GM19397 (cell line): ENCODE measurements at regions not wholly inside any gene's neighbourhood (a gene's known extent, or its start where the extent isn't known, plus 50 kb on each side); places are given as distances from the start of the nearest gene placed in this dataset.

Experiments used
- ATAC-seq: cut with Tn5 transposase; IDR thresholded peaks from one replicate; pipeline ENCODE4 v1.9.1; 2021; ENCODE audit warnings: mild to moderate bottlenecking, moderate library complexity; ENCODE audit not compliant: unreplicated experiment

DNA sequence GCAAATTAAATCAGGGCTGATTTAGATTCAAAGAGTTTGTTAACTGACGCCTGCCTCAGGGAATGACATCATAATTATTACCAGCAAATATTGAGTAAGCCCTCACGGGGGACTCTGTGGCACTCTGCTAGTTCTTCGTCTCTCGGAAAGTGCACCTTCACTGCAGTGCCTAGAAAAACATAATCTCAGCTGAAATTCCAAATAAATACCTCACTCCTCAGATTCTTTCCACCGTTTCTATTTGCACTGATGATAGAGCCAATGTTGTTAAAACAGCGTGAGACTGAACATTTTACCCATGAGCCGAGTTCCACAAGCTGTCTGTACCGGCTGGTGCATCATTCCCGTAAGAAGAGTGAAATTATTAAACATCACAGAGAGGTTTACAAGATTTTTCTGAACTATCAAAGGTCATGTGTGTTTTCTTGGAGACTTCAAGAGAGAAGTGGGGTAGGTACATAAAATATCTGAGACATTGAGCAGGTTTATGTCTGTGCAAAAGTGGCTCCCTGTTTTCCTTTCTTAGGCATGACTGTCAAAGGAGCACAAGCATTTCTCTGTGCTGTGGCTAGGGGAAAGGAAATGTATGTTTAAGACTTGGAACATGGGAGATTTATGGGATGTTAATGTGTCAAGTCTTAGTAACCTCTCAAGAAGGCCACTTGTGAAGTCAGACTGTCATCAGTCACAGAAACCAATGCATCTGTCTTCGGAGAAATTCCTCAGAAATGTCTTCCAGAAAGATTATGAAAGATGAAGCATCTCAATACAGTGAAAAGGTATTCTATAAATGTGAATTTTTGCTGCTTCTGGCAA, 119.6 kb downstream of the CBLL2 start:
- ATAC-seq: no peak

DNA sequence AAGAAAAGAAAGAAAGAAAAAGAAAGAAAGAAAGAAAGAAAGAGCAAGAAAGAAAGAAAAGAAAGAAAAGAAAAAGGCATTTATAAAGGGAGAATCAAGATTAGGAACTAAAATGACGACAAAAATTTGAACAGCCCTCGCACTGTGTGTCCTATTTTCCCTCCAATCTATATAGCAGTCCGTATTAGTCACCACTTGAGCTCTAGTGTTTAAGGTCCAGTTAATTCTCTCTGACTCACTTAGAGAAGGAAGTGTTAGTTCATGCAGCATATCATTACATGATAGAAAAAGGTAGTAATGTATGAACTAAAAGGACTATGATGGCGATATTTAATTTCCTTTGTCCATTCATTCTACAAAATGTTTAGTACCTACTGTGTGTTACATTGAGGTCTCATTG, 122.7 kb downstream of the CBLL2 start:
- ATAC-seq: no peak

DNA sequence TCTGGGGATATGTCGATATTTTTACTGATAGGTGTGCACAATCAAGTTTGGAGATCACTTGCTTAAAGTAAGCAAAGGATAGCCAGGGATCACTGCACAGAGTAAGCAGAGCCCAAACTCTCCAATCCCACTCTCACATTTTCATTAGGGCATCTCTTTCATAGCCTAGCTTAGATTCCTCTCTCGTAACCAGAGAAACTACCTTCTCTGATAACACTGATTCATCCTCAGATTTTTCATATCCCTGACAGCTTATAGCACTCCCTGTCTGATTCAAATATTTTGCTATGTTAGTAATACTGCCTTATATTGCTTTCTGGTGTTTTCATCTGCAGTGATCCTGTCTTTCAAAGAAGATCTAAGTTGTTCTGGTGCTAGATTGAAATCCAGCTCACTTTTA, 123.7 kb downstream of the CBLL2 start:
- no peak for ATAC-seq

DNA sequence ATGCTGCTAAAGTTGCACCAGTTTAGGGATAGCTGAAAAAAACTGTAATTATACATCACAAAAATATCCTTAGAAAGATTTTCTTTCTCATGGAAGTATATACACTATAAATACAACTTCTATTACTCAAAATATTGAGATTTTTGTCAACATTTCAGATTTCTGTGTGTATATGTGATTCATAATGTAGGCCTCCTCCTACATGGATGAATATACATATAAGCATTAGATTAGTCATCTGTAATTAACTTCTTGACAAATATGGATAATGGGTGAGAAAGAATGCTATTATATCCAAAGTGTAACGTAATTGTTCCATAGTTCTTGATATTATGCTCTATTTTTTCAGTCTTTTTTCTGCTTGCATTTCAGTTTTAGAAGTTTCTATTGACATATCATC, 124.9 kb downstream of the CBLL2 start:
- ATAC-seq: no peak

DNA sequence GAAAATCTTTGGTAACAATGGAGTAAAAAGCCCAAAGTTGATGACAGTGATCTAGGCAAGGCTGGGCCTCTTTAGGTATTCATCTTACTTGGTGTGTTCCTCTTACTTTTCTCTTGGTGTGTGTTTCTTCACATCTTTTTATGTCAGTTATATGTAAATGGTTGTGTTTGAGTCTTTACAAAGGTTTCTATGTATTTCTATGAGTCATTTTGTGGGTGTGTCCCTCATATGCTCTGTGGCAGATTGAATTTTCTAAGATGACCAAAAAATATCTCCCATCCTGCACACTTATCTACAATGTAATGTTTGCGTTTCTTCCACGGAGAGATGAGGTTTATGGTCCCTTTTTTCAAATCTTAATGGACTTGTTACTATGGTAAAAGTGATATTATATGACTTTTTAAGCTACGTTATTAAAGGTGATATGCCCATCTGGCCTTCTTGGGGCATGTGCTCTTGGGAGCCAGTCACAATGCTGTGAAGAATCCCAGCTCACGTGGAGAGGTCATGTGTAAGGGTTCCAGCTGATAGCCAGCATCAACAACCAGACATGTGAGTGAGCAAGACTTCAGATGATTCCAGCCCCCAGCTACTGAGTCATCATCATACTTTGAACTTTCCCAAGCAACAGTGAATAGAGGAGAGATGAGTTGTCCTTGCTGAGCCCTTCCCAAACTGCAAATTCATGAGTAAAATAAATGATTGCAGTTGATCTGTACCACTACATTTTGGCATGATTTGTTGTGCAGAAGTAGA, 126.9 kb downstream of the CBLL2 start:
- no peak for ATAC-seq

DNA sequence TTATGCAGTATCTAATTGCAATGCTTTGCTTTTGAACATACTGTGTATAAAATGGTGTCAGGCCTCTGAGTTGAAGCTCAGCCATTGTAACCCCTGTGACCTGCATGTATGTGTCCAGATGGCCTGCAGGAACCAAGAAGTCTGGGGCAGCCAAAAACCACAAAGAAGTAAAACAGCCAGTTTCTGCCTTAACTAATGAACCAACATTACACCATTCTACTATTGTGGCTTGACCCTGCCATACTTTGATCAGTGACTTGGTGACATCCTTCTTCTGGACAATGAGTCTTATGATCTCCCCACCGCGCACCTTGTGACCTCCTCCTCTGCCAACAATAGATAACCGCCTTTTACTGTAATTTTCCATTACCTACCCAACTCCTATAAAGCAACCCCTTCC, 131.6 kb downstream of the CBLL2 start:
- ATAC-seq: no peak

DNA sequence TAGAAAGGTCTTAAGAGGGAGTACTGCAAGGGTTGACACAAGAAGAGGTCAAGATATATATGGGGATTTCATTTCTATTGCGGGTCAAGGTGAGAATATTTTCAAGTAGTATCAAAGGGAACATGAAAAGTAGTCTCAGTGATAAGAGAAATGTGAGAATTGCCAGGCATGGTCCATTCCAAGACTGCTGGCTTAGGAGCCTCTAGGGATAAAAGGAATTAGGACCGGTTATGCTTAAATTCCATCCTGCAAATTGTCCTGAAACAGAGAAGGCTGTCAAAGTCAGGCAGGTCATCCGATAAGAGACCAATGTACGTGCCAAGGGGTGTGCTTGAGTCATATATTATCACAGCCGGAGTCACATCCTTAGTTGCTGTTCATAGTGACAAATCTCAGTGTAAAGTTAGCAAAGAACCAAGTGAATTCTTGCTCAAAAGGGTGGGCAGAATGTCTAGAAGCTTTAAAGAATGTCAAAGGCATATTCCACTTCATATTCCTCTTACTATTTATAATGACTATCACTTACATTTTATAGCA, 133.6 kb downstream of the CBLL2 start:
- ATAC-seq: no peak

DNA sequence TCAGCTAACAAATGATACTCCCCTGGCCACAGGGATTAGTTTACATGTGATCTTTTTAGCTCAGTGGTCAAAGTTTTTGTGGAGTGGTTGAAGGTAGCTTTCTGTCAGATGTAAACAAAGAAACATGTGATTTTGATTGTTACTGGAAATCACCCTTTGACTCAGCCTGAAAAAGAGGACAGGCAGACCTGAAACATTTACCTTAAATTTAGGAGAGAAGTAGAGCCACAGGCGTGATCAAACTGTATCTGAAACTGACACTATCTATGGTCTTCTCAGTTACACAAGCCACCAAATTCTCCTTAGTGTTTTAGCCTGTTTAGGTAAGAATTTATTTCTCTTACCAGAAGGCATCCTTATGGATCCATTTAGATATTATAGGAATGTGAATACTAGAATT, 136.7 kb downstream of the CBLL2 start:
- ATAC-seq: no peak

DNA sequence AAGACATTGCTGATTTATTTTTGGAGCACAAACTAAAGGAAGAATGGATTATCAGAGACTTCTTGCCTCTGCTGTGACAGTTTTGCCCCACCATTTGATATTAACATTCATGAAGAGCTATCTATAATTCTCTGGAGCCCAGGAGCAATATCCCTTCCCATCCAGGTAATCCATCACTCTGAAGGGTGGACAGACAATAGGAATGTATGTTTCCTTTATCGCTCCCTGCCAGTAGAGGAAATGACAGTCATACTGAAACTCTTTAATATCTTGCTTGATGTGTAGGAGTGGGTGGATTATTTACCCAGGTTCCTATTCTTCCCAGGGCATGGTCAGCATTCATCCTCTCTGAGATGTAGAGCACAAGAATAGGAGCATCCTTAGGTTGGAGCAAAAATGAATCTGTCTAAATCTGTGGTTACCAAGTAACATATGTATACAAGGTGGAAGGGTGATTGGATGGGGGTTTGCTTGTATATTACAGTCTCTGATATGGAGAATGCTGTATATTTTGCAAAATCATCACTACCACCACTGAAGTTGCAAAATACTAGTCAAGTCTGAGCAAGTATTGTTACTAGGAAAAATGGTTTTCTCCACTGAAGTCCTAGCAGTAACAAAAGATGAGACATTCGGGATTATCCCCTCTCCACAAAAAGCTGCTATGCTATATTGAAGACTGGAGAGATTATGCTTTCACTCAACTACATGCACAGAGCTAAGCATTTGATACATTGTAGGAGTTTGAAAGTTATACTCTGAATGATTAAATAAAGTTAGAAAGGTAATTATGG, 151.6 kb downstream of the CBLL2 start:
- no peak for ATAC-seq

DNA sequence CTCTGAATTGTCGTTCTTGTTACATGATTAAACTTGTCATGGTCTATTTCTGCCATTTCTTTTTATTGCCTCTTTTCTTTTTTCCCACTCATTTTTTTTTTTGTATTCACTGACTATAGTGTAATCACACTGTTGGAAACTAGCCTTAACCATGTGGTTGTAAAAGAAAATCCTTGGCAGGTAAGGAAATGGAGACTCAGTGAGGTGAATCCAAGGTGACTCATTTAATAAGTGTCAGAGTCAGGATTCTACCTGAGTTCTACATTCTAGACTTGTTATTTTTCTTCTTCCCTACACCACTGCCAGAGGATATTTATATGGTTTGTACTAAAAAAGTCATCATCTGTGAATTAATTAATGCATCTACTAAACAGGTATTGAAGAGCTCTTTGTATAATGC, 152.2 kb downstream of the CBLL2 start:
- no peak for ATAC-seq

DNA sequence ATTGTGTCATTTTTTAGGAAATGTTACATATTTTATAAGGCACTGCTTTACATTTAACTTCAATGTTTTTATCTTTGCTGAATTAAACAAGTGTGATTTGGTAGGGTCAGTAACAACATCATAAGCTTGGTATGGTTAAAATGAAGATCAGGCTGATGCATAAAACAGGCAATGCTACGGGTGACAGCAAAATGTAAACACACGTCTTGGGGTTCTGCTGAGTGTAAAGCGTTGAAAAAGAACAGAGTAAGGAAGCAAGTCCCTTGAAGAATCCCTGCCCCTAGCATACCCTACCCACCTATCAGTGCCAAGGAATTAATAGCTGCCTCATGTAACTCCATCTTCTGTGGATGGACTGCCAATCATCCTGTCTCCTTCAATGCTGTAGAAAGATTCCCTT, 157.0 kb downstream of the CBLL2 start:
- ATAC-seq: no peak

DNA sequence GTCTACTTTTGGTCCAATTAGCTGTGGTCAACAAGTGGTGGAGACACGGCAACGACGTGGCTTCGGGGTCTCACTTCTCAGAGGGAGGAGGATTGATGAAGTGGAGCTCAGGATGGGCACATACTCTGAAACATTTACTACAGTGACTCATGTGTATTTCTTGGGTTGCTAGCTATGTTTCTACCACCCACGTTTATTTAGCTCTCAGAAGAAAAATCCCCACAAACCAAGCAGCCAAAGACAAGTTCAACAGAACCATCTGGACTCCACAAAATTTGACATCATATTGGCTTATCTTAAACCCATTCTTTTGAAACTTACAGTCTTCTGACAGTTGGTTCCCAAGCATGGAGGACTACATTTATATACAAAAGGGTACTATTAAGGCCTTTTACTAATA, 158.0 kb downstream of the CBLL2 start:
- no peak for ATAC-seq

DNA sequence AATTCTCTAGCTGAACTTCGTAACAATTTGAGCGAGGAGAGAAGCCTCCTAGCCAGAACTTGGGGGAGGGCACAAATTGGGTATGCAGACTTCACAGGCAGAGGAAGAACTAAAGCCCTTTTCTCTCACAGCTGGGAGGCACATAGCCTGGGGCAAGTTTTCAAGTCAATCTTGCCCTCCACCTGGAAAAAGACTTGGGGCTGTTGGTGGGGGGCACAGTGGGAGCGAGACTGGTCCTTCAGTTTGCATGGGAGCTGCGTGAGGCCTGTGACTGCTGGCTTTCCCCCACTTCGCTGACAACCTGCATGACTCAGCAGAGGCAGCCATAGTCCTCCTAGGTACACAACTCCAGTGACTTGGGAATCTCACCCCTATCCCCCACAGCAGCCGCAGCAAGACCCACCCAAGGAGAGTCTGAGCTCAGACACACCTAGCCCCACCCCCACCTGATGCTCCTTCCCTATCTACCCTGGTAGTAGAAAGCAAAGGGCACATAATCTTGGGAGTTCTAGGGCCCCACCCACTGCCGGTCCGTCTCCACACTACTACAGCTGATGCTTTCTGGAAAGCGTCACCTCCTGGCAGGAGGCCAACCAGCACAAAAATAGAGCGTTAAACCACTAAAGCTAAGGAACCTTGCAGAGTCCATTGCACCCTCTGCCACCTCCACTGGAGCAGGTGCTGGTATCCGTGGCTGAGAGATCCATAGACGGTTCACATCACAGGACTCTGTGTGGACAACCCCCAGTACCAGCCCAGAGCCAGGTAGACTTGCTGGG, 160.8 kb downstream of the CBLL2 start:
- ATAC-seq: no peak

DNA sequence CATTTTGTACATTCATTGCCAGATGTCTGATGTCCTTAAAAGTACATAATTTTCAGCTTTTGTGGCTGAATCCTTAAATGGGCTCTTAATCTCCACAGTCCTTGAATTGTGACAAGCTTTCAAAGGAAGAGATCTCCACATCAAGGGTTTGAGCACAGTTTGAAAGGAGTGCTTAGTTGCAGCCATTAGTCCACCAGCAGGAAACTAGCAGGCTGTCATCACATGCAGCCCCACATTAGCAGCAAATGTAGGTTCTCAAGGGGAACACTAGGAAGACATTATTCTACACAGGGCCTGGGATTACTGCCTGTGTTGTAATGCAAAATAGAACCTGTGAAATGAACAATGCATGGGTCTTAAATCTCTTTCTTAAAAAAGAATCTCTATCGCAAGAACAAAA, 173.2 kb downstream of the CBLL2 start:
- ATAC-seq: no peak

DNA sequence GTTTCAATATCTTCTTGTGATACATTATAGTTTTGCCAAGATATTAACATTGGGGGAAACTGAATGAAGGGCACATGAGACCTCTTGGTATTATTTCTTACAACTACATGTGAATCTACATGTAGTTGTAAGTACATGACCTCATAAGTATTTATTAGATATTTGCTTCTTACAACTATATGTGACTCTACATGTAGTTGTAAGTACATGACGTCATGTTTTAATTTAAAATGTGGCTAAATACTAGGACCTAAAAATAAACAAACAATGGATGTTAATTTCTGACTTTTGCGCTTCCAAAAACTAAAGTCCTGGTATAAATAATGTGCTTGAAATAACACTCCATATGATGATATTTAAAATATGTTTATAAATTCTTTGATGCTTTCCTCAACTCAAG, 190.2 kb downstream of the CBLL2 start:
- ATAC-seq: no peak

DNA sequence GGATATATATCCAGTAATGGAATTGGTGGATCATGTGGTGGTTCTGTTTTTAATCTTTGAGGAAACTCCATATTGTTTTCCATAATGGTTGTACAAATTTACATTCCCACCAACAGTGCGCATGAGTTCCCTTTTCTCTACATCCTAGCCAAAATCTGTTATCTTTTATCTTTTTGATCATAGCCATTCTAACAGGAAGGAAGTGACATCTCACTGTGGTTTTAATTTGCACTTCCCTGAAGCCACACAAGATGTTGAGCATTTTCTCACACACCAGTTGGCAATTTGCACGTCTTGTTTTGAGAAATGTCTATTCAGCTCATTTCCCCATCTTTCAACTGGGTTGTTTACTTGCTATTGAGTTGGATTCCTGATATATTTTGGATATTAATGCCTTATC, 194.9 kb downstream of the CBLL2 start:
- ATAC-seq: no peak

DNA sequence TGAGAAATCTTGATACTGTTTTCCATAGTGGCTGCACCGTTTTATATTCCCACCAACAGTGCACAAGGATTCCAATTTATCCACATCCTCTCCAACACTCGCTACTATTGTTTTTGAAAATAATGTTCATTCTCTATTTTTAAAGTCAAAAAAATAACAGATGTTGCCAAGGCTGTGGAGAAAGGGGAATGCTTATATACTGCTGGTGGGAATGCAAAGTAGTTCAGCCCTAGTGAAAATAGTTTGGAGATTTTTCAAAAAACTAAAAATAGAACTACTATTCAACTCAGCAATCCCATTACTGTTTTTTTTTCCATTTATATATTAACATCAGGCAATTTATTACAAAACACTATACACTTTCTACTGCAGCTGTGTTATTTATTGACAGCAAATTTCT, 208.7 kb downstream of the CBLL2 start:
- no peak for ATAC-seq

DNA sequence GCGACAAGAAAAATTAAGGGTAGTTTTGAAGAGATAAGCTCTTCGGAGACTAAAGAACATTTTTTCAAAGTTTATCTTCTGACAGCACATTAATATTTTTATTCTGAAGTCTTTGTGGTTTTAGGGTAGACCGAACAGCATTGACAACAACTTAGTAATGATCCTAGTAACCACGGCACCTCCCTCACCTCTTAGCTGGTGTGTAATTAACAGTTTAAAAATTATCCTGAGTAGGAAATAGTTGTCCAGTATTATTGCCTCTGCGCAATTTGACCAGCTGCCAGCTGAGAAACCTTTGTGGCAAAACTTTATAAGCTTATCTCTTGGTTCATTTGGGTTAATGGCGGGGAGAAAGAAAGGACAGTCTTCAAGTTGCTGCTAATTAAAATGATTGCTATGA, 213.6 kb downstream of the CBLL2 start:
- no peak for ATAC-seq

DNA sequence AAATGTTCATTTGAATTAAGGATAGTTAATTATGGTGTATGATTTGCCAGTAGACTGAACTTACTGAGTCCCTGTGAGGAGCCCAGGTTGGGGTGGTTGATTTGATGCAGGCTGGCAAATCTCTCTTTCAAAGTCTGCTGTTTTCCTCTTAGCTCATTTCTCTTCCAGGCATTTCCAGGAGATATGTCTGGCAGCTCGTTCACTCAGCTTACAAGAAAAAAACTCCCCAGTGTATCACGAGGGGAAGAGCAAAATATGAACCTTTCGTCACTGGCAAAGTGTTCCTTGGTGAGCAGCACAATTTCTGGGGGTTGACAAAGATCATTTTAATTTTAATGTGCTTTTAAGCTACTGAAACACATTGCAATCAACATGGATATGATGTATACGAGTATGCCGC, 244.2 kb downstream of the CBLL2 start:
- no peak for ATAC-seq

DNA sequence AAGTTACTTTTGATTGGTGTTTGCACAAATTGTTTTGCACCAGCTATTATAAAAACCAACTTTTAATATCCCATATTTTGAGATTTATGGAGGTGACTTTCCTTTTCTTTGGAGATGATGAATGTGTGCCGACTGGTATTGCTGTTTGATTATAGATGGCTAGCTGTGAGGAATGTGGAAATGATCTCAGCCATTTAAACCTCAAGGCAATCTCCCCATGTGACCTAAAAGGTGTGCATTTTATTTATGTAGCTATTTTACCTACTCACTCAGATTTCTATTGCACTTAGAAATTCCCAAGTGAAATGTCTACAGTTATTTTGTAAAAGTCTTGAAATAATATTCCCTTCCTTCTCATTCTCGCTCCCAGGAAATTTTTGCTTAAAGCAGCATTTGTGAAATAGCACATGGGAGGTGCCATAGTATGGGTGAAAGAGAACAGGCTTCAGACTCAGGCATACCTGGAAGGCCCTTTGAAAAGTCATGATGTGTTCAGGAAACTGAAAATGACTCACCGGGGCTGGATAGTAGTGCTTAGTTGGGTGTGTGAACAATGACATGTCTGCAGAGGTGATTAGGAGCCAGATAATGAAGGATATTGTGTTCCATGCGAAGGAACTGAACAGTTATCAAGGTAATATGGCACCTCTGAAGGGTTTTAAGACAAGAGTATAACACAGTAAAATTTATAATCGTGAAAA, 247.6 kb downstream of the CBLL2 start:
- ATAC-seq: no peak
